H1 (cell line): ENCODE measurements at regions not wholly inside any gene's neighbourhood (a gene's known extent, or its start where the extent isn't known, plus 50 kb on each side); places are given as distances from the start of the nearest gene placed in this dataset.

Source experiments
- CTCF ChIA-PET: fragments of 300-600 bp; sonication (Branson Sonifier 250); formaldehyde crosslinking; loops from one replicate; lab custom pipeline; 2021; ENCODE audit not compliant: partially characterized antibody; lab: Charles Lee
- POLR2A ChIA-PET: fragments of 300-600 bp; sonication (Branson Sonifier 250); formaldehyde crosslinking; loops from one replicate; lab custom pipeline; 2021; ENCODE audit warnings: inconsistent platforms; ENCODE audit not compliant: partially characterized antibody; lab: Charles Lee
- DNase-seq, 2 experiments: peaks; one replicate each; pipeline versions ENCODE4 v3.0.0 to v3.0.0-alpha.2; 2010 to 2022; ENCODE audit warnings: low spot score in 2 of 2, low read depth in 1 of 2, mixed read lengths in 1 of 2
- FAIRE-seq: peaks from 2 replicates; lab custom pipeline; 2011; peaks lifted over from hg19 to GRCh38; lab: Jason Lieb, UNC
- H2AFZ ChIP-seq: 2 replicates; pipeline ENCODE4 v1.8.1; 2012; ENCODE audit warnings: low read length, inconsistent platforms
- H2AK5ac ChIP-seq: 2 replicates; pipeline ENCODE4 v1.6.1; 2013; ENCODE audit warnings: low read depth, low read length
- H2BK120ac ChIP-seq: replicated peaks from 2 replicates; pipeline ENCODE3; 2013; ENCODE audit warnings: low read depth, low read length, inconsistent platforms
- H2BK12ac ChIP-seq: 2 replicates; pipeline ENCODE4 v1.6.1; 2013; ENCODE audit warnings: low read depth, low read length
- H2BK15ac ChIP-seq: 2 replicates; pipeline ENCODE4 v1.6.1; 2013; ENCODE audit warnings: low read length
- H2BK20ac ChIP-seq: 2 replicates; pipeline ENCODE4 v1.6.1; 2013; ENCODE audit warnings: low read length
- H2BK5ac ChIP-seq: 2 replicates; pipeline ENCODE4 v1.6.1; 2013; ENCODE audit warnings: low read depth, low read length
- H3K14ac ChIP-seq: 2 replicates; pipeline ENCODE4 v1.6.1; 2013; ENCODE audit warnings: inconsistent platforms; ENCODE audit not compliant: insufficient read length
- H3K18ac ChIP-seq: 2 replicates; pipeline ENCODE4 v1.6.1; 2013; ENCODE audit warnings: low read length; ENCODE audit errors: extremely low read depth
- H3K23ac ChIP-seq: 2 replicates; pipeline ENCODE4 v1.6.1; 2013; ENCODE audit warnings: inconsistent platforms; ENCODE audit not compliant: insufficient read length
- H3K23me2 ChIP-seq: 2 replicates; pipeline ENCODE4 v1.6.1; 2013; ENCODE audit warnings: low read depth, low read length
- H3K27ac ChIP-seq: 2 replicates; pipeline ENCODE4 v1.6.1; 2011; ENCODE audit warnings: low read depth, low read length, inconsistent platforms
- H3K27me3 ChIP-seq, 4 experiments: replicated peaks in 1 of 4; 1 replicate in 1 of 4; 2 replicates in 3 of 4; pipeline versions ENCODE4 v1.6.1 to v1.8.1; 2011 to 2013; ENCODE audit warnings: low read length in 3 of 4, mild to moderate bottlenecking in 3 of 4, inconsistent platforms in 2 of 4, mixed read lengths in 2 of 4, moderate library complexity in 1 of 4; ENCODE audit not compliant: control insufficient read depth in 3 of 4, insufficient read depth in 3 of 4; ENCODE audit errors: extremely low read depth in 1 of 4
- H3K36me3 ChIP-seq, 4 experiments: 2 replicates each; pipeline versions ENCODE4 v1.6.1 to v1.8.1; 2011 to 2013; ENCODE audit warnings: mild to moderate bottlenecking in 4 of 4, low read length in 3 of 4, moderate library complexity in 2 of 4, control low read depth in 1 of 4, inconsistent platforms in 1 of 4; ENCODE audit not compliant: insufficient read depth in 4 of 4, control insufficient read depth in 2 of 4
- H3K4ac ChIP-seq: replicated peaks from 2 replicates; pipeline ENCODE3; 2013; ENCODE audit warnings: low read length, low read depth, mixed read lengths, inconsistent platforms; ENCODE audit not compliant: insufficient read length
- H3K4me1 ChIP-seq, 4 experiments: replicated peaks in 1 of 4; 1 replicate in 1 of 4; 2 replicates in 3 of 4; pipeline versions ENCODE4 v1.6.1 to v1.8.1; 2011 to 2013; ENCODE audit warnings: low read length in 3 of 4, inconsistent platforms in 2 of 4, mixed read lengths in 1 of 4; ENCODE audit not compliant: insufficient read depth in 4 of 4, control insufficient read depth in 3 of 4
- H3K4me2 ChIP-seq, 2 experiments: 2 replicates each; pipeline versions ENCODE4 v1.6.1 to v1.8.1; 2011 to 2013; ENCODE audit warnings: low read depth in 2 of 2, low read length in 2 of 2, control low read depth in 1 of 2, inconsistent platforms in 1 of 2, mild to moderate bottlenecking in 1 of 2; ENCODE audit not compliant: insufficient read depth in 1 of 2
- H3K4me3 ChIP-seq, 4 experiments: fragments of 200-600, 300-600 bp in 1 of 4; sonication (generic), shearing (Covaris generic), sonication (Bioruptor Twin) in 1 of 4; 2 replicates each; pipeline versions ENCODE4 v1.5.1 to v1.8.1; 2011 to 2016; ENCODE audit warnings: low read length in 4 of 4, low read depth in 3 of 4, control low read depth in 2 of 4, inconsistent platforms in 2 of 4, mild to moderate bottlenecking in 2 of 4, mixed read lengths in 1 of 4, moderate library complexity in 1 of 4; ENCODE audit not compliant: insufficient read depth in 2 of 4; ENCODE audit errors: extremely low read depth in 1 of 4
- H3K56ac ChIP-seq: replicated peaks from 2 replicates; pipeline ENCODE3; 2013; ENCODE audit warnings: low read depth, mild to moderate bottlenecking, mixed read lengths, low read length, inconsistent platforms; ENCODE audit not compliant: insufficient read length
- H3K79me1 ChIP-seq: 2 replicates; pipeline ENCODE4 v1.6.1; 2013; ENCODE audit warnings: low read depth, low read length, control low read depth
- H3K79me2 ChIP-seq, 2 experiments: 2 replicates each; pipeline versions ENCODE4 v1.6.1 to v1.8.1; 2012 to 2013; ENCODE audit warnings: low read length in 2 of 2, mild to moderate bottlenecking in 2 of 2, inconsistent platforms in 1 of 2; ENCODE audit not compliant: insufficient read depth in 2 of 2, control insufficient read depth in 1 of 2
- H3K9ac ChIP-seq, 4 experiments: replicated peaks in 1 of 4; 1 replicate in 1 of 4; 2 replicates in 3 of 4; pipeline versions ENCODE4 v1.6.1 to v1.8.1; 2011 to 2013; ENCODE audit warnings: low read depth in 3 of 4, low read length in 3 of 4, control low read depth in 2 of 4, mild to moderate bottlenecking in 2 of 4, moderate library complexity in 2 of 4, inconsistent platforms in 1 of 4; ENCODE audit errors: extremely low read depth in 1 of 4
- H3K9me3 ChIP-seq, 2 experiments: 2 replicates each; pipeline versions ENCODE4 v1.6.1 to v1.8.1; 2012 to 2013; ENCODE audit warnings: mild to moderate bottlenecking in 2 of 2, moderate library complexity in 2 of 2, control low read depth in 1 of 2, inconsistent platforms in 1 of 2, low read depth in 1 of 2, low read length in 1 of 2, mixed read lengths in 1 of 2; ENCODE audit not compliant: insufficient read depth in 2 of 2
- H4K20me1 ChIP-seq, 2 experiments: replicated peaks in 1 of 2; 2 replicates each; pipeline versions ENCODE3 to v1.8.1; 2011 to 2013; ENCODE audit warnings: inconsistent platforms in 2 of 2, low read length in 2 of 2, mild to moderate bottlenecking in 1 of 2; ENCODE audit not compliant: insufficient read depth in 2 of 2, control insufficient read depth in 1 of 2
- H4K5ac ChIP-seq: 2 replicates; pipeline ENCODE4 v1.6.1; 2013; ENCODE audit warnings: low read length, low read depth, mixed read lengths, inconsistent platforms; ENCODE audit not compliant: insufficient read length
- H4K8ac ChIP-seq: 2 replicates; pipeline ENCODE4 v1.8.0; 2013; ENCODE audit warnings: mild to moderate bottlenecking, moderate library complexity, low read length, inconsistent platforms; ENCODE audit not compliant: insufficient read depth; ENCODE audit errors: extremely low read depth
- H4K91ac ChIP-seq: replicated peaks from 2 replicates; pipeline ENCODE3; 2013; ENCODE audit warnings: low read length, mixed read lengths, inconsistent platforms; ENCODE audit not compliant: insufficient read length
- POLR2A ChIP-seq, 2 experiments: IDR thresholded peaks; 1 replicate in 1 of 2; 2 replicates in 1 of 2; pipeline ENCODE4 v1.6.1; 2011; ENCODE audit warnings: low read depth in 2 of 2, low read length in 2 of 2, mild to moderate bottlenecking in 2 of 2; ENCODE audit errors: control extremely low read depth in 1 of 2
- WGBS, 2 experiments: shearing (Covaris generic) in 1 of 2; methylation state at CpG; one replicate each; pipeline versions ENCODE4 v1.1.6 to v1.1.7; 2013 to 2015; ENCODE audit warnings: low lambda C conversion rate in 2 of 2, mixed read lengths in 2 of 2, inconsistent platforms in 1 of 2, low coverage in 1 of 2, missing lambda C conversion rate in 1 of 2; ENCODE audit not compliant: insufficient replicate concordance in 2 of 2, insufficient coverage in 1 of 2, insufficient read length in 1 of 2; ENCODE audit errors: extremely low coverage in 1 of 2, missing lambda C conversion rate in 1 of 2; 5-methylcytosine and 5-hydroxymethylcytosine counted together

GRCh38 chr6:62466607-62467006 is 180.6 kb upstream of the KHDRBS2 start:
- no peak overlapping the region for H3K9ac ChIP-seq
- 74 to 100% methylated on average over 1 to 2 of the region's 2 CpGs for WGBS, 2 experiments
- CTCF ChIA-PET = no interaction called here

More at GRCh38 chr6:62466607-62467006, 180.6 kb upstream of the KHDRBS2 start:
- H3K4me3 ChIP-seq = no peak overlapping the region
- no peak overlapping the region for H4K91ac ChIP-seq
- H3K4ac ChIP-seq = no peak overlapping the region
- no peak overlapping the region for H3K14ac ChIP-seq
- no peak overlapping the region for H2BK120ac ChIP-seq
- no peak overlapping the region for H3K23ac ChIP-seq
- H3K9me3 ChIP-seq = no peaks in the 10 kb centered on the region
- H2BK12ac ChIP-seq = no peak overlapping the region
- POLR2A ChIA-PET = no interaction called here
- H3K79me2 ChIP-seq = no peaks in the 10 kb centered on the region
- no peak overlapping the region for H2BK20ac ChIP-seq
- no peak for TF ChIP-seq POLR2A (IDR thresholded peaks at IDR 0.05; ENCODE audit: control extremely low read depth in 1 of 2, low read depth in 2 of 2, low read length in 2 of 2)
- H3K4me2 ChIP-seq = no peak overlapping the region
- no peaks in the 10 kb centered on the region for H4K20me1 ChIP-seq
- H3K27me3 ChIP-seq = no peaks in the 10 kb centered on the region
- no peak overlapping the region for H3K56ac ChIP-seq
- no peaks in the 10 kb centered on the region for H3K23me2 ChIP-seq
- H3K4me1 ChIP-seq = no peaks in the 10 kb centered on the region
- no peak overlapping the region for H2BK15ac ChIP-seq
- no peaks in the 10 kb centered on the region for H3K79me1 ChIP-seq
- H3K27ac ChIP-seq = no peak overlapping the region
- H2BK5ac ChIP-seq = no peak overlapping the region
- no peaks in the 10 kb centered on the region for H3K36me3 ChIP-seq
- DNase-seq (no peak), FAIRE-seq (no peak)
- H2AK5ac ChIP-seq = no peak overlapping the region
- H4K5ac ChIP-seq = no peak overlapping the region
- H3K18ac ChIP-seq = no peak overlapping the region
- H4K8ac ChIP-seq = no peak overlapping the region
- H2AFZ ChIP-seq = no peak overlapping the region
